Astrocyte (in vitro differentiated cells and primary cell): ENCODE measurements at regions not wholly inside any gene's neighbourhood (a gene's known extent, or its start where the extent isn't known, plus 50 kb on each side); places are given as distances from the start of the nearest gene placed in this dataset.

Source experiments
- DNase-seq: peaks from one replicate; pipeline ENCODE4 v3.0.0-alpha.2; 2010; ENCODE audit warnings: low read depth
- FAIRE-seq: peaks from 2 replicates; lab custom pipeline; 2011; peaks lifted over from hg19 to GRCh38; lab: Jason Lieb, UNC
- H2AFZ ChIP-seq: 2 replicates; pipeline ENCODE4 v1.6.0; 2012; ENCODE audit warnings: low read depth, low read length, inconsistent platforms
- H3K27ac ChIP-seq: 2 replicates; pipeline ENCODE4 v1.5.1; 2011; ENCODE audit warnings: low read depth, low read length, inconsistent platforms
- H3K27me3 ChIP-seq: 2 replicates; pipeline ENCODE4 v1.6.0; 2011; ENCODE audit warnings: low read length, inconsistent platforms; ENCODE audit not compliant: insufficient read depth
- H3K36me3 ChIP-seq: 2 replicates; pipeline ENCODE4 v1.5.1; 2011; ENCODE audit warnings: low read length, inconsistent platforms; ENCODE audit not compliant: insufficient read depth
- H3K4me1 ChIP-seq: 2 replicates; pipeline ENCODE4 v1.5.1; 2011; ENCODE audit warnings: low read length, inconsistent platforms; ENCODE audit not compliant: insufficient read depth
- H3K4me2 ChIP-seq: 2 replicates; pipeline ENCODE4 v1.6.0; 2012; ENCODE audit warnings: low read length, inconsistent platforms
- H3K4me3 ChIP-seq: 2 replicates; pipeline ENCODE4 v1.5.1; 2011; ENCODE audit warnings: low read depth, mild to moderate bottlenecking, low read length, inconsistent platforms; ENCODE audit not compliant: insufficient read depth
- H3K79me2 ChIP-seq: 2 replicates; pipeline ENCODE4 v1.6.0; 2012; ENCODE audit warnings: mild to moderate bottlenecking, low read length, inconsistent platforms; ENCODE audit not compliant: insufficient read depth
- H3K9ac ChIP-seq: 2 replicates; pipeline ENCODE4 v1.6.0; 2012; ENCODE audit warnings: mild to moderate bottlenecking, low read length, inconsistent platforms
- H3K9me3 ChIP-seq: 2 replicates; pipeline ENCODE4 v1.5.1; 2012; ENCODE audit warnings: low read depth, mild to moderate bottlenecking, low read length, inconsistent platforms; ENCODE audit not compliant: insufficient read depth
- H4K20me1 ChIP-seq: 2 replicates; pipeline ENCODE4 v1.6.0; 2012; ENCODE audit warnings: low read length, inconsistent platforms; ENCODE audit not compliant: insufficient read depth
- H3K27ac Mint-ChIP-seq: one replicate; pipeline ENCODE4 v1.8.0; 2021; ENCODE audit warnings: mild to moderate bottlenecking, mixed read lengths; ENCODE audit not compliant: unreplicated experiment
- H3K27me3 Mint-ChIP-seq: one replicate; pipeline ENCODE4 v1.8.0; 2021; ENCODE audit warnings: low read depth, mixed read lengths; ENCODE audit not compliant: unreplicated experiment
- H3K36me3 Mint-ChIP-seq: one replicate; pipeline ENCODE4 v1.8.0; 2021; ENCODE audit warnings: low read depth, mixed read lengths; ENCODE audit not compliant: unreplicated experiment
- H3K4me1 Mint-ChIP-seq: one replicate; pipeline ENCODE4 v1.8.0; 2021; ENCODE audit warnings: low read depth, mixed read lengths; ENCODE audit not compliant: unreplicated experiment
- H3K4me3 Mint-ChIP-seq: one replicate; pipeline ENCODE4 v1.8.0; 2021; ENCODE audit warnings: mild to moderate bottlenecking, moderate library complexity, mixed read lengths; ENCODE audit not compliant: unreplicated experiment
- H3K9me3 Mint-ChIP-seq: one replicate; pipeline ENCODE4 v1.8.0; 2021; ENCODE audit warnings: mild to moderate bottlenecking, mixed read lengths; ENCODE audit not compliant: unreplicated experiment
- CTCF ChIP-seq: IDR thresholded peaks from 2 replicates; pipeline ENCODE4 v1.5.1; 2011; ENCODE audit warnings: low read depth, mild to moderate bottlenecking, inconsistent platforms, low read length, moderate library complexity; ENCODE audit not compliant: insufficient read depth
- EZH2 ChIP-seq: IDR thresholded peaks from 2 replicates; pipeline ENCODE4 v1.6.1; 2012; ENCODE audit warnings: mild to moderate bottlenecking, low read length, inconsistent platforms; ENCODE audit not compliant: insufficient read depth

GRCh38 chr3:76107935-76108570 lies 322.7 kb upstream of the ZNF717 start:
- Histone ChIP-seq H3K27me3 (no peaks in the 10 kb centered on the region), H3K9me3 (no peaks in the 10 kb centered on the region), H3K27ac (no peak overlapping the region), H3K4me1 (no peaks in the 10 kb centered on the region), H3K36me3 (no peaks in the 10 kb centered on the region), H3K9ac (no peak overlapping the region), H4K20me1 (no peaks in the 10 kb centered on the region), H3K4me3 (no peak overlapping the region), H2AFZ (no peak overlapping the region), H3K79me2 (no peaks in the 10 kb centered on the region), H3K4me2 (no peak overlapping the region)
- Mint-ChIP-seq H3K4me1 (no peaks in the 10 kb centered on the region), H3K27ac (no peak overlapping the region), H3K36me3 (no peaks in the 10 kb centered on the region), H3K27me3 (no peaks in the 10 kb centered on the region), H3K4me3 (no peak overlapping the region), H3K9me3 (no peaks in the 10 kb centered on the region)
- DNase-seq (peak; percentile 24), FAIRE-seq (peak; percentile 50)
- TF ChIP-seq EZH2 (no peak), CTCF (peak; percentile 80)

DNA sequence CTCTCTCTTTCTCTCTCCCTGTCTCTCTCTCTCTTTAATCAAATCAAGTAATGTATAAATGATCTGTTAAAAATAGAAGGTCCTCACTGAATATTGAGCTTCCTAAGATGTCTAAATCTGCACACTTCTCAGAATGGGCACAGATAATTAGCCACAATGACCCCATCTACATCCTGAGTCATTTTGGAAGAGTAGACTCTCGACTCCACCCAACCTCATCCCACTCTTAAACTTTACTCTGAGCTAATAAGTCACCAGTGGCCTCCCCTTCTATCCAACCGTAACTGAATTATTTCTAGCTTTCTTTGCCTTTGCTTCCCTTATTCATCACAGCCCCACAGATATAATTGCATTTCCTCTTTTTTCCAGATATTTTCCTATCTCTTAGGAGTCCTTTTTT lies 326.5 kb upstream of the ZNF717 start:
- H3K4me3 ChIP-seq = no peak overlapping the region
- H4K20me1 ChIP-seq = no peaks in the 10 kb centered on the region
- no peak overlapping the region for H3K27ac ChIP-seq
- no peak overlapping the region for H3K4me2 ChIP-seq
- Mint-ChIP-seq H3K4me1 (no peaks in the 10 kb centered on the region), H3K27ac (no peak overlapping the region), H3K36me3 (no peaks in the 10 kb centered on the region), H3K9me3 (no peaks in the 10 kb centered on the region), H3K27me3 (no peaks in the 10 kb centered on the region), H3K4me3 (no peak overlapping the region)
- no peak overlapping the region for H2AFZ ChIP-seq
- H3K79me2 ChIP-seq = no peaks in the 10 kb centered on the region
- no peak overlapping the region for H3K9ac ChIP-seq
- H3K27me3 ChIP-seq = no peaks in the 10 kb centered on the region
- FAIRE-seq (no peak), DNase-seq (no peak)
- H3K9me3 ChIP-seq = no peaks in the 10 kb centered on the region
- TF ChIP-seq CTCF = no peak
- TF ChIP-seq EZH2 = no peak
- no peaks in the 10 kb centered on the region for H3K36me3 ChIP-seq
- no peaks in the 10 kb centered on the region for H3K4me1 ChIP-seq

- H3K9ac ChIP-seq = no peak overlapping the region
- H3K27ac ChIP-seq = no peak overlapping the region
- TF ChIP-seq EZH2 (no peak), CTCF (no peak)
- no peaks in the 10 kb centered on the region for H3K79me2 ChIP-seq
- H3K36me3 Mint-ChIP-seq = no peaks in the 10 kb centered on the region
- H3K9me3 ChIP-seq = no peaks in the 10 kb centered on the region
- no peaks in the 10 kb centered on the region for H3K27me3 ChIP-seq
- DNase-seq (peak; percentile 23), FAIRE-seq (no peak)
- H3K27ac Mint-ChIP-seq = no peak overlapping the region
- H3K4me1 Mint-ChIP-seq = peaks cover 7% of the 10 kb centered on the region
- no peak overlapping the region for H2AFZ ChIP-seq
- no peaks in the 10 kb centered on the region for H3K27me3 Mint-ChIP-seq
- no peaks in the 10 kb centered on the region for H3K9me3 Mint-ChIP-seq
- no peak overlapping the region for H3K4me3 Mint-ChIP-seq
- no peaks in the 10 kb centered on the region for H3K4me1 ChIP-seq
- H3K4me2 ChIP-seq = peak overlapping the region; percentile 9
- H3K36me3 ChIP-seq = no peaks in the 10 kb centered on the region
- H4K20me1 ChIP-seq = no peaks in the 10 kb centered on the region
- H3K4me3 ChIP-seq = no peak overlapping the region
These were observed 336.7 kb upstream of the ZNF717 start for GRCh38 chr3:76122007-76122406.
